ENCODE measurements at regions not wholly inside any gene's neighbourhood (a gene's known extent, or its start where the extent isn't known, plus 50 kb on each side); places are given as distances from the start of the nearest gene placed in this dataset.

- DNase-seq (ENCODE audit: insufficient read length, low spot score) (no peak), FAIRE-seq (no peak)
- no peak for TF ChIP-seq POLR2A (IDR thresholded peaks at IDR 0.05; ENCODE audit: low read depth, low read length)
- no peak for TF ChIP-seq POLR2AphosphoS5 (IDR thresholded peaks at IDR 0.05; ENCODE audit: low read depth, low read length)
- no peak for TF ChIP-seq SPI1 (IDR thresholded peaks at IDR 0.05; ENCODE audit: low read depth, low read length)
- no peak for TF ChIP-seq PAX5 (IDR thresholded peaks at IDR 0.05; ENCODE audit: insufficient read depth, low read length, severe bottlenecking)
- TF ChIP-seq TAF1 (IDR thresholded peaks at IDR 0.05; ENCODE audit: low read depth, low read length): no peak
- no peak for TF ChIP-seq POU2F2 (IDR thresholded peaks at IDR 0.05; ENCODE audit: low read depth, low read length)
These were observed 185.6 kb downstream of the INSC start for GRCh38 chr11:15300341-15300740.

GRCh38 chr11:15307619-15308024 is 192.9 kb downstream of the INSC start:
- DNase-seq (ENCODE audit: insufficient read length, low spot score) (no peak), FAIRE-seq (no peak)
- TF ChIP-seq POU2F2 (IDR thresholded peaks at IDR 0.05; ENCODE audit: low read depth, low read length): no peak
- no peak for TF ChIP-seq TAF1 (IDR thresholded peaks at IDR 0.05; ENCODE audit: low read depth, low read length)
- TF ChIP-seq POLR2A (IDR thresholded peaks at IDR 0.05; ENCODE audit: low read depth, low read length): no peak
- TF ChIP-seq PAX5 (IDR thresholded peaks at IDR 0.05; ENCODE audit: insufficient read depth, low read length, severe bottlenecking): no peak
- TF ChIP-seq POLR2AphosphoS5 (IDR thresholded peaks at IDR 0.05; ENCODE audit: low read depth, low read length): no peak
- TF ChIP-seq SPI1 (IDR thresholded peaks at IDR 0.05; ENCODE audit: low read depth, low read length): no peak

GRCh38 chr11:15308840-15309239 is 194.1 kb downstream of the INSC start:
- FAIRE-seq (no peak), DNase-seq (ENCODE audit: insufficient read length, low spot score) (no peak)
- TF ChIP-seq POLR2AphosphoS5 (IDR thresholded peaks at IDR 0.05; ENCODE audit: low read depth, low read length) (no peak), POU2F2 (IDR thresholded peaks at IDR 0.05; ENCODE audit: low read depth, low read length) (no peak), TAF1 (IDR thresholded peaks at IDR 0.05; ENCODE audit: low read depth, low read length) (no peak), SPI1 (IDR thresholded peaks at IDR 0.05; ENCODE audit: low read depth, low read length) (no peak), POLR2A (IDR thresholded peaks at IDR 0.05; ENCODE audit: low read depth, low read length) (no peak), PAX5 (IDR thresholded peaks at IDR 0.05; ENCODE audit: insufficient read depth, low read length, severe bottlenecking) (no peak)

DNA sequence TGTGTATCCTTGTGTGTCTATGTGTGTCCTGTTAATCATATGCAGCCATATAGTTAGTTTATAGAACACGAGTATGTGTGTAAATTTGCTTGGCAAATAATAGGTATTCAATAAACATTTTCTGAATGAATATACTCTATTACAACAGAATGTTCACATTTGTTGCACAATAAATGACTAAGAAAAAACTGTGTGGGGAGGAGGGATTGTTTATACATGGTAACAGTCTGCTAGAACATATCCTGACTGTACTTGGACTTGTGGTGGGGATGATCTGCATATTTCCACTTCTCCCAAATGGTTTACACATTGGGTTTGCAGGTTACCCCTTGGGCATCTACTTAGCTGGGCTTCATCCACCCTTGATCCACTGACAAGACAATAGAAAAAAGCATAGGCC is 194.6 kb downstream of the INSC start:
- DNase-seq (ENCODE audit: insufficient read length, low spot score) (no peak), FAIRE-seq (no peak)
- TF ChIP-seq TAF1 (IDR thresholded peaks at IDR 0.05; ENCODE audit: low read depth, low read length): no peak
- no peak for TF ChIP-seq POLR2A (IDR thresholded peaks at IDR 0.05; ENCODE audit: low read depth, low read length)
- TF ChIP-seq PAX5 (IDR thresholded peaks at IDR 0.05; ENCODE audit: insufficient read depth, low read length, severe bottlenecking): no peak
- TF ChIP-seq POU2F2 (IDR thresholded peaks at IDR 0.05; ENCODE audit: low read depth, low read length): no peak
- TF ChIP-seq POLR2AphosphoS5 (IDR thresholded peaks at IDR 0.05; ENCODE audit: low read depth, low read length): no peak
- TF ChIP-seq SPI1 (IDR thresholded peaks at IDR 0.05; ENCODE audit: low read depth, low read length): no peak

DNA sequence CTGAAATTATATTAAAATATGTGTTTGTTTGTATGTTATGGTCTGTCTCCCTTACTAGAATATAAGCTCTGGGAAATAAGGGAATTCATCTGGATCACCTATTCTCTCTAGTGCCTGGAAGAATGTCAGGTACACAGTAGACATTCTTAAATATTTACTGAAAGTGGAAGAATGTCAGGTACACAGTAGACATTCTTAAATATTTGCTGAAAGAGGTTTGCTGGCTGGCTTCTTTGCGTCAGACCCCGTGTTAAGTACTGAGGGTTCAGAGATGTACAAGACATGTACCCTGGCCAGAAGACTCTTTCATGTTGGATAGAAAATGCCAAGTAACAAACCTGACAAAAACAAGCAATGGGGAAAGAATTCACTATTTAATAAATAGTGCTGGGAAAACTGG is 199.1 kb downstream of the INSC start:
- TF ChIP-seq POU2F2 (IDR thresholded peaks at IDR 0.05; ENCODE audit: low read depth, low read length) (no peak), TAF1 (IDR thresholded peaks at IDR 0.05; ENCODE audit: low read depth, low read length) (no peak), POLR2A (IDR thresholded peaks at IDR 0.05; ENCODE audit: low read depth, low read length) (no peak), SPI1 (IDR thresholded peaks at IDR 0.05; ENCODE audit: low read depth, low read length) (no peak), PAX5 (IDR thresholded peaks at IDR 0.05; ENCODE audit: insufficient read depth, low read length, severe bottlenecking) (no peak), POLR2AphosphoS5 (IDR thresholded peaks at IDR 0.05; ENCODE audit: low read depth, low read length) (no peak)
- DNase-seq (ENCODE audit: insufficient read length, low spot score) (no peak), FAIRE-seq (no peak)

DNA sequence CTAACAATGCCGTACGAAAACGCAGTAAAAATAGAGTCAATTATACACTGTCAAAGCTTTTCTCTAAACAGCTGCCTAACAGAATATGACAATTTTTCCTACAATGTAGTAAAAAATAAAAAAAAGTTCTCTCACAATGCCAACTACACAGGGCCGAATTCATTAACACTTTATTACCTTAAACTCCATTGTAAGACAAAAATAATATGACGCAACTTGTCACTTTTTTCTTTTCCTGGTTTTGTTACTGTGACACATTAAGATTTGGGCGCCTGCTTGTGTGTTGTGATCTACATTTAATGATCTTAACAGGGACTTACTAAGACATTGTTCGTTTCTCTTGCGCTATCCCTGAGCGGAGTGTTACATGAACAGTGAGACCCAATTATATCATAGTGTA is 204.1 kb downstream of the INSC start:
- TF ChIP-seq SPI1 (IDR thresholded peaks at IDR 0.05; ENCODE audit: low read depth, low read length): no peak
- TF ChIP-seq POU2F2 (IDR thresholded peaks at IDR 0.05; ENCODE audit: low read depth, low read length): no peak
- no peak for TF ChIP-seq PAX5 (IDR thresholded peaks at IDR 0.05; ENCODE audit: insufficient read depth, low read length, severe bottlenecking)
- no peak for TF ChIP-seq POLR2AphosphoS5 (IDR thresholded peaks at IDR 0.05; ENCODE audit: low read depth, low read length)
- no peak for TF ChIP-seq POLR2A (IDR thresholded peaks at IDR 0.05; ENCODE audit: low read depth, low read length)
- TF ChIP-seq TAF1 (IDR thresholded peaks at IDR 0.05; ENCODE audit: low read depth, low read length): no peak
- FAIRE-seq: no peak
- no peak for DNase-seq (ENCODE audit: insufficient read length, low spot score)

DNA sequence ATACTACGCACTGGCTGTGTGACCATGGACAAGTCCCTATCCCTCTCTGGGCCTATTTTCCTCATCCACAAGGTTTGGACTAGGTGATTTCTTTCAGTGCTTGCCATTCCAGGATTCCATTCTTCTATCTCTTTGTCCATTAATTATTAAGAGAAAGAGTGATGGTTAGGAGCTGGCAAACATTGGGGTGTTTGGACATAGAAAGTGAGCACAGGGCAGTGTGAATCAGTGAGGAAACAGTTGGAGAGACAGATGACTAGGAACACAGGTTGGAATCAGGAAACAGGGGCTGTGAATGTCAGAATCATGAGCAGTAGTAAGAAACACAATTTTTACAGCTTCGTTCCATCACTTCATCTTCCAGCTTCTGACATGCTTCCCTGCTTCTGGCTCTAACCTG is 211.8 kb downstream of the INSC start:
- TF ChIP-seq POLR2A (IDR thresholded peaks at IDR 0.05; ENCODE audit: low read depth, low read length) (no peak), TAF1 (IDR thresholded peaks at IDR 0.05; ENCODE audit: low read depth, low read length) (no peak), PAX5 (IDR thresholded peaks at IDR 0.05; ENCODE audit: insufficient read depth, low read length, severe bottlenecking) (no peak), POLR2AphosphoS5 (IDR thresholded peaks at IDR 0.05; ENCODE audit: low read depth, low read length) (no peak), POU2F2 (IDR thresholded peaks at IDR 0.05; ENCODE audit: low read depth, low read length) (no peak), SPI1 (IDR thresholded peaks at IDR 0.05; ENCODE audit: low read depth, low read length) (no peak)
- FAIRE-seq (no peak), DNase-seq (ENCODE audit: insufficient read length, low spot score) (no peak)

DNA sequence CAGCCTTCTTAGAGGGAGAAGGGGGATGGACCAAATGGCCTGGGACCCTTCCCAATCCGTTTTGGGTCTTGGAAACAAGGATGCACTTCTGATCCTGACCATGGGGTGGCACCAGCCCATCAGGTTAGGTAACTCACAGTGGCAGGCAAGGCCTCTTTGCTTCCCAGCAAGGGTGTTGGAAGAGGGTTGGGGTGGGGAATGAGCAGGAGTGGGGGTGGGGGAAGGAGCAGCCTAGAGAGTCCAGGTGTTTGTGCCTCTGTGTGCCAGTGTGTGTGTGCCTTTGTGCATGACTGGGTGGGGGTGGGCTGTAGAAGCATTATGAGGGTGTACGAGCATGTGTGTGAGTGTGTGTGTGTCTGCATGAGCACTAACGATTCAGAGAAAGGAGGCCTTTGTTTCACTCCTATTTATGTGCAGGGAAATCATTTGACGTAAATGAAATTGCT is 213.1 kb downstream of the INSC start:
- no peak for TF ChIP-seq TAF1 (IDR thresholded peaks at IDR 0.05; ENCODE audit: low read depth, low read length)
- TF ChIP-seq SPI1 (IDR thresholded peaks at IDR 0.05; ENCODE audit: low read depth, low read length): no peak
- peak; percentile 22 for DNase-seq (ENCODE audit: insufficient read length, low spot score)
- FAIRE-seq: peak; percentile 58

GRCh38 chr11:15333407-15333806 is 218.7 kb downstream of the INSC start:
- no peak for DNase-seq (ENCODE audit: insufficient read length, low spot score)
- no peak for FAIRE-seq
- TF ChIP-seq TAF1 (IDR thresholded peaks at IDR 0.05; ENCODE audit: low read depth, low read length): no peak
- no peak for TF ChIP-seq POLR2AphosphoS5 (IDR thresholded peaks at IDR 0.05; ENCODE audit: low read depth, low read length)
- TF ChIP-seq PAX5 (IDR thresholded peaks at IDR 0.05; ENCODE audit: insufficient read depth, low read length, severe bottlenecking): no peak
- no peak for TF ChIP-seq POLR2A (IDR thresholded peaks at IDR 0.05; ENCODE audit: low read depth, low read length)
- no peak for TF ChIP-seq SPI1 (IDR thresholded peaks at IDR 0.05; ENCODE audit: low read depth, low read length)
- TF ChIP-seq POU2F2 (IDR thresholded peaks at IDR 0.05; ENCODE audit: low read depth, low read length): no peak

- TF ChIP-seq PAX5 (IDR thresholded peaks at IDR 0.05; ENCODE audit: insufficient read depth, low read length, severe bottlenecking): no peak
- TF ChIP-seq POU2F2 (IDR thresholded peaks at IDR 0.05; ENCODE audit: low read depth, low read length): no peak
- no peak for TF ChIP-seq SPI1 (IDR thresholded peaks at IDR 0.05; ENCODE audit: low read depth, low read length)
- TF ChIP-seq POLR2A (IDR thresholded peaks at IDR 0.05; ENCODE audit: low read depth, low read length): no peak
- no peak for TF ChIP-seq TAF1 (IDR thresholded peaks at IDR 0.05; ENCODE audit: low read depth, low read length)
- TF ChIP-seq POLR2AphosphoS5 (IDR thresholded peaks at IDR 0.05; ENCODE audit: low read depth, low read length): no peak
- no peak for DNase-seq (ENCODE audit: insufficient read length, low spot score)
- no peak for FAIRE-seq
These were observed 220.0 kb downstream of the INSC start for GRCh38 chr11:15334766-15335165.
